NOMO-1 (cell line): ENCODE measurements at regions not wholly inside any gene's neighbourhood (a gene's known extent, or its start where the extent isn't known, plus 50 kb on each side); places are given as distances from the start of the nearest gene placed in this dataset.

ENCODE experiments used
- DNase-seq, 2 experiments: peaks; one replicate each; lab custom pipeline; 2025; ENCODE audit not compliant: unreplicated experiment in 2 of 2; lab: John Stamatoyannopoulos, UW

- DNase-seq = no peak
Measured at GRCh38 chr2:76584474-76584873, 873.8 kb upstream of the GCFC2 start.

- DNase-seq = no peak
Measured at GRCh38 chr2:76579911-76580310, 869.2 kb upstream of the GCFC2 start.

- DNase-seq = no peak
Measured at GRCh38 chr2:76572981-76573380, 862.3 kb upstream of the GCFC2 start.

- DNase-seq = no peak
Measured at GRCh38 chr2:76569819-76570218, 859.1 kb upstream of the GCFC2 start.

GRCh38 chr2:76567478-76567877, 856.8 kb upstream of the GCFC2 start:
- DNase-seq = no peak

- DNase-seq = no peak
Measured at GRCh38 chr2:76564734-76565133, 854.0 kb upstream of the GCFC2 start.

- DNase-seq = no peak
Measured at GRCh38 chr2:76563730-76564129, 853.0 kb upstream of the GCFC2 start.

GRCh38 chr2:76558157-76558556, 847.4 kb upstream of the GCFC2 start:
- DNase-seq = no peak

- no peak for DNase-seq
Measured at GRCh38 chr2:76556018-76556417, 845.3 kb upstream of the GCFC2 start.

- DNase-seq = no peak
Measured at GRCh38 chr2:76546207-76546606, 835.5 kb upstream of the GCFC2 start.

GRCh38 chr2:76544901-76545300, 834.2 kb upstream of the GCFC2 start:
- no peak for DNase-seq

- no peak for DNase-seq
Measured at GRCh38 chr2:76517574-76517909, 806.8 kb upstream of the GCFC2 start.

- DNase-seq = no peak
Measured at GRCh38 chr2:76516861-76517573, 806.3 kb upstream of the GCFC2 start.

GRCh38 chr2:76512201-76512820, 801.6 kb upstream of the GCFC2 start:
- no peak for DNase-seq

GRCh38 chr2:76506538-76506937, 795.8 kb upstream of the GCFC2 start:
- DNase-seq = no peak

GRCh38 chr2:76501641-76502040, 790.9 kb upstream of the GCFC2 start:
- no peak for DNase-seq

- DNase-seq = no peak
Measured at GRCh38 chr2:76498360-76498759, 787.6 kb upstream of the GCFC2 start.

- DNase-seq = peak; percentile 22 to 67
Measured at GRCh38 chr2:76491503-76491902, 780.8 kb upstream of the GCFC2 start.

GRCh38 chr2:76478266-76479035, 767.7 kb upstream of the GCFC2 start:
- no peak for DNase-seq

- DNase-seq = no peak
Measured at GRCh38 chr2:76472946-76473345, 762.2 kb upstream of the GCFC2 start.

- DNase-seq = no peak
Measured at GRCh38 chr2:76469066-76469465, 758.4 kb upstream of the GCFC2 start.

- no peak for DNase-seq
Measured at GRCh38 chr2:76467326-76467725, 756.6 kb upstream of the GCFC2 start.
